K562 (cell line): ENCODE measurements at regions not wholly inside any gene's neighbourhood (a gene's known extent, or its start where the extent isn't known, plus 50 kb on each side); places are given as distances from the start of the nearest gene placed in this dataset.

Experiments
- ATAC-seq: fragments of 200-7000 bp; cut with Tn5 transposase; 3 replicates; pipeline ENCODE4 v1.9.1; 2020; ENCODE audit warnings: moderate library complexity
- BruUV-seq: library from RNA; stranded (reverse); fragments of 400-500 nt; replicated peaks from 2 replicates; lab custom pipeline; 2021; lab: Mats Ljungman, UMichigan
- CTCF ChIA-PET: fragments of 300-600 bp; formaldehyde crosslinking; extraction: SDS; loops from one replicate; lab custom pipeline; 2021; ENCODE audit warnings: low intra/inter-chr PET ratio; lab: Yijun Ruan, JAX
- POLR2A ChIA-PET: fragments of 300-600, 350-650 bp; sonication (Branson Sonifier 250); formaldehyde crosslinking; extraction: SDS; loops from one replicate; lab custom pipeline; 2021; ENCODE audit warnings: antibody characterized with exemption, inconsistent platforms; lab: Yijun Ruan, JAX
- DNase-seq, 4 experiments: peaks; one replicate each; pipeline versions ENCODE4 v3.0.0 to v3.0.0-alpha.2; 2011 to 2018; ENCODE audit warnings: low spot score in 3 of 4, mixed read lengths in 3 of 4; ENCODE audit errors: extremely low read depth in 1 of 4
- FAIRE-seq: peaks from 2 replicates; lab custom pipeline; 2011; peaks lifted over from hg19 to GRCh38; lab: Jason Lieb, UNC
- H2AFZ ChIP-seq: 2 replicates; pipeline ENCODE4 v1.6.0; 2011; ENCODE audit warnings: low read depth, low read length, control low read depth, inconsistent platforms
- H3K27ac ChIP-seq: fragments of 200-600 bp; 3 replicates; pipeline ENCODE4 v1.8.0; 2011; ENCODE audit warnings: low read depth, mild to moderate bottlenecking, control low read depth, inconsistent platforms, low read length, moderate library complexity, mixed read lengths; ENCODE audit errors: extremely low read depth
- H3K27me3 ChIP-seq, 2 experiments: fragments of 300-600 bp in 1 of 2; 2 replicates in 1 of 2; 3 replicates in 1 of 2; pipeline versions ENCODE4 v1.6.0 to v1.8.0; 2011; ENCODE audit warnings: inconsistent platforms in 2 of 2, low read length in 2 of 2, mild to moderate bottlenecking in 1 of 2, mixed read lengths in 1 of 2, moderate library complexity in 1 of 2; ENCODE audit not compliant: control insufficient read depth in 2 of 2, insufficient read depth in 2 of 2
- H3K36me3 ChIP-seq: fragments of 300-600 bp; 3 replicates; pipeline ENCODE4 v1.8.0; 2011; ENCODE audit warnings: mild to moderate bottlenecking, low read length, inconsistent platforms; ENCODE audit not compliant: control insufficient read depth, insufficient read depth
- H3K4me1 ChIP-seq, 2 experiments: fragments of 200-600 bp in 1 of 2; replicated peaks in 1 of 2; 2 replicates in 1 of 2; 3 replicates in 1 of 2; pipeline versions ENCODE4 v1.5.1 to v1.8.0; 2011; ENCODE audit warnings: inconsistent platforms in 2 of 2, low read length in 2 of 2, mild to moderate bottlenecking in 1 of 2, mixed read lengths in 1 of 2, moderate library complexity in 1 of 2; ENCODE audit not compliant: control insufficient read depth in 2 of 2, insufficient read depth in 2 of 2
- H3K4me2 ChIP-seq: 2 replicates; pipeline ENCODE4 v1.6.1; 2011; ENCODE audit warnings: low read length, control low read depth, inconsistent platforms, mixed read lengths; ENCODE audit not compliant: insufficient read depth
- H3K4me3 ChIP-seq: fragments of 200-600 bp; sonication (generic), shearing (Covaris generic); 2 replicates; pipeline ENCODE4 v1.5.1; 2016; ENCODE audit warnings: control low read depth, inconsistent platforms
- H3K79me2 ChIP-seq: fragments of 200-600 bp; 3 replicates; pipeline ENCODE4 v1.8.0; 2011; ENCODE audit warnings: low read length, inconsistent platforms; ENCODE audit not compliant: control insufficient read depth, insufficient read depth
- H3K9ac ChIP-seq, 2 experiments: 2 replicates each; pipeline versions ENCODE4 v1.6.0 to v1.6.1; 2011; ENCODE audit warnings: low read depth in 2 of 2, low read length in 2 of 2, control low read depth in 1 of 2, inconsistent platforms in 1 of 2, mild to moderate bottlenecking in 1 of 2, mixed read lengths in 1 of 2; ENCODE audit not compliant: insufficient read depth in 1 of 2
- H3K9me1 ChIP-seq: one replicate; pipeline ENCODE4 v1.6.0; 2011; ENCODE audit warnings: inconsistent platforms, mild to moderate bottlenecking, low read length, moderate library complexity; ENCODE audit not compliant: control insufficient read depth, insufficient read depth
- H3K9me3 ChIP-seq: replicated peaks from 2 replicates; pipeline ENCODE4 v1.5.1; 2011; ENCODE audit warnings: low read depth, low read length, inconsistent platforms; ENCODE audit not compliant: control insufficient read depth, insufficient read depth
- H4K20me1 ChIP-seq: replicated peaks from 2 replicates; pipeline ENCODE4 v1.6.1; 2011; ENCODE audit warnings: low read length, inconsistent platforms, mixed read lengths; ENCODE audit not compliant: control insufficient read depth, insufficient read depth
- BCL6 ChIP-seq: fragments of 250-450 bp; sonication (Bioruptor Pico); IDR thresholded peaks from 2 replicates; pipeline ENCODE4 v1.4.0; 2020
- CEBPB ChIP-seq: fragments of 450-650 bp; IDR thresholded peaks from 2 replicates; pipeline ENCODE4 v1.6.1; 2016; ENCODE audit warnings: missing genetic modification characterization, missing compliant biosample characterization
- EZH2 ChIP-seq: IDR thresholded peaks from 2 replicates; pipeline ENCODE4 v1.6.1; 2012; ENCODE audit warnings: low read depth, mild to moderate bottlenecking, inconsistent platforms, low read length, borderline replicate concordance
- FOXK1 ChIP-seq: sonication (generic); formaldehyde crosslinking; IDR thresholded peaks from 2 replicates; pipeline ENCODE4 v1.8.0; 2022; ENCODE audit warnings: missing genetic modification reagents, mild to moderate bottlenecking, borderline replicate concordance
- FOXM1 ChIP-seq, 2 experiments: fragments of 450-650 bp in 1 of 2; sonication (generic) in 1 of 2; formaldehyde crosslinking in 1 of 2; IDR thresholded peaks; 2 replicates each; pipeline versions ENCODE4 v1.6.1 to v1.9.0; 2017 to 2022; ENCODE audit warnings: low read depth in 2 of 2, mild to moderate bottlenecking in 2 of 2, missing genetic modification reagents in 1 of 2, moderate library complexity in 1 of 2
- GTF2B ChIP-seq: IDR thresholded peaks from 2 replicates; pipeline ENCODE4 v1.6.1; 2011; ENCODE audit not compliant: insufficient read length; ENCODE audit errors: extremely low read depth
- MTA2 ChIP-seq: fragments of 450-650 bp; IDR thresholded peaks from 2 replicates; pipeline ENCODE4 v1.6.1; 2016; ENCODE audit warnings: low read depth
- POU5F1 ChIP-seq: fragments of 150-350 bp; IDR thresholded peaks from 2 replicates; pipeline ENCODE4 v1.6.1; 2014; ENCODE audit warnings: borderline replicate concordance, low read length, low read depth, mild to moderate bottlenecking; ENCODE audit not compliant: partially characterized antibody
- RHOXF2B ChIP-seq: fragments of 250-450 bp; sonication (Bioruptor Pico); conservative IDR thresholded peaks from 2 replicates; pipeline ENCODE4 v1.5.1; 2021
- SAFB2 ChIP-seq: fragments of 200-400 bp; formaldehyde crosslinking; IDR thresholded peaks from 2 replicates; pipeline ENCODE4 v1.6.1; 2018; ENCODE audit warnings: borderline replicate concordance, low read length, low read depth, moderate library complexity; ENCODE audit not compliant: severe bottlenecking
- SIRT6 ChIP-seq: IDR thresholded peaks from one replicate; pipeline ENCODE4 v1.6.1; 2012; ENCODE audit warnings: low read depth, mild to moderate bottlenecking, control low read depth, inconsistent platforms, low read length, moderate library complexity
- SNAPC5 ChIP-seq: fragments of 250-450 bp; sonication (Bioruptor Pico); IDR thresholded peaks from 2 replicates; pipeline ENCODE4 v1.8.0; 2021; ENCODE audit warnings: moderate library complexity, mild to moderate bottlenecking, inconsistent platforms
- SP2 ChIP-seq: IDR thresholded peaks from 2 replicates; pipeline ENCODE4 v1.6.1; 2011; ENCODE audit warnings: mild to moderate bottlenecking, low read depth, low read length, moderate library complexity; ENCODE audit not compliant: poor library complexity, severe bottlenecking; ENCODE audit errors: extremely low read depth
- SREBF2 ChIP-seq: sonication (generic); formaldehyde crosslinking; IDR thresholded peaks from 2 replicates; pipeline ENCODE4 v1.4.0; 2020; ENCODE audit warnings: mild to moderate bottlenecking, missing genetic modification reagents
- ZNF143 ChIP-seq: sonication (generic); formaldehyde crosslinking; IDR thresholded peaks from 2 replicates; pipeline ENCODE4 v1.9.0; 2022; ENCODE audit warnings: mild to moderate bottlenecking, missing genetic modification reagents
- ZNF253 ChIP-seq: fragments of 250-450 bp; sonication (Bioruptor Pico); conservative IDR thresholded peaks from 2 replicates; pipeline ENCODE4 v1.6.1; 2021; ENCODE audit warnings: mild to moderate bottlenecking
- ZNF512 ChIP-seq: IDR thresholded peaks from 2 replicates; pipeline ENCODE4 v1.6.1; 2016; ENCODE audit warnings: missing genetic modification characterization, missing compliant biosample characterization
- WGBS: fragments of 100-300 bp; shearing (Covaris generic); methylation state at CpG from one replicate; pipeline ENCODE4 v1.1.6; 2016; ENCODE audit warnings: low coverage, mixed read lengths; ENCODE audit not compliant: insufficient coverage; ENCODE audit errors: missing lambda C conversion rate; 5-methylcytosine and 5-hydroxymethylcytosine counted together
- in situ Hi-C: fragments of 300-500 bp; cut with MboI; formaldehyde crosslinking; loops from 4 replicates; pipeline ENCODE4 v1.15.0; 2018; ENCODE audit warnings: inconsistent platforms, mixed read lengths
- intact Hi-C: fragments of 100-400 bp; cut with micrococcal nuclease; formaldehyde crosslinking; loops from 2 replicates; pipeline ENCODE4 v1.14.2; 2022

- CTCF ChIA-PET, result no interaction called here
Measured at GRCh38 chr10:130913844-130914243, 397.7 kb downstream of the TCERG1L start.

More at GRCh38 chr10:130913844-130914243, 397.7 kb downstream of the TCERG1L start:
- H3K4me2 ChIP-seq, result no peak overlapping the region
- no peaks in the 10 kb centered on the region for H3K27me3 ChIP-seq
- no peak overlapping the region for H3K9ac ChIP-seq
- no peak overlapping the region for H3K4me3 ChIP-seq
- POLR2A ChIA-PET, result no interaction called here
- no peaks in the 10 kb centered on the region for H3K9me1 ChIP-seq
- intact Hi-C loops, result no loop called here
- no peak overlapping the region for H2AFZ ChIP-seq
- in situ Hi-C loops, result no loop called here
- H4K20me1 ChIP-seq, result no peaks in the 10 kb centered on the region
- no peak overlapping the region for H3K27ac ChIP-seq
- no peaks in the 10 kb centered on the region for H3K9me3 ChIP-seq
- no peaks in the 10 kb centered on the region for H3K79me2 ChIP-seq
- no peaks in the 10 kb centered on the region for H3K36me3 ChIP-seq
- ATAC-seq (no peak), FAIRE-seq (no peak), DNase-seq (no peak)
- TF ChIP-seq SIRT6, result no peak
- TF ChIP-seq EZH2, result no peak
- TF ChIP-seq POU5F1, result no peak
- no peak for TF ChIP-seq ZNF512
- TF ChIP-seq GTF2B, result no peak
- TF ChIP-seq SNAPC5 (CRISPR knock-in tag), result no peak
- TF ChIP-seq BCL6 (CRISPR knock-in tag), result no peak
- no peak for TF ChIP-seq SREBF2
- TF ChIP-seq SAFB2, result no peak
- TF ChIP-seq FOXK1 (CRISPR knock-in tag), result no peak
- no peak for TF ChIP-seq ZNF143 (CRISPR knock-in tag)
- TF ChIP-seq FOXM1 (IDR thresholded peaks at IDR 0.05; ENCODE audit: low read depth), result no peak
- TF ChIP-seq FOXM1 (CRISPR knock-in tag; IDR thresholded peaks at IDR 0.05; ENCODE audit: low read depth), result no peak
- TF ChIP-seq ZNF253 (CRISPR knock-in tag), result no peak
- no peak for TF ChIP-seq RHOXF2B (CRISPR knock-in tag)
- TF ChIP-seq MTA2, result no peak
- TF ChIP-seq SP2, result no peak
- TF ChIP-seq CEBPB, result no peak
- WGBS, result 0% methylated on average over 4 of the region's 4 CpGs
- no TSS peak for BruUV-seq
- H3K4me1 ChIP-seq, result no peaks in the 10 kb centered on the region
